Lower lobe of right lung (tissue), 2 donors: ENCODE measurements at regions not wholly inside any gene's neighbourhood (a gene's known extent, or its start where the extent isn't known, plus 50 kb on each side); places are given as distances from the start of the nearest gene placed in this dataset.

Experiments
- ATAC-seq, 2 donors: fragments of 200-7000 bp; cut with Tn5 transposase; one replicate each; pipeline ENCODE4 v1.9.1; 2020 to 2022; ENCODE audit warnings: mild to moderate bottlenecking in 2 of 2, moderate library complexity in 2 of 2
- DNase-seq: peaks from one replicate; pipeline ENCODE4 v3.0.0-alpha.2; 2020
- H3K27ac ChIP-seq: fragments of 200-600 bp; one replicate; pipeline ENCODE4 v1.8.0; 2022
- H3K27me3 ChIP-seq: fragments of 200-600 bp; one replicate; pipeline ENCODE4 v1.8.0; 2022; ENCODE audit warnings: low read depth
- H3K36me3 ChIP-seq: fragments of 200-600 bp; one replicate; pipeline ENCODE4 v1.8.0; 2022; ENCODE audit warnings: mild to moderate bottlenecking
- H3K4me1 ChIP-seq: fragments of 200-600 bp; one replicate; pipeline ENCODE4 v1.8.0; 2022
- H3K4me3 ChIP-seq: fragments of 200-600 bp; one replicate; pipeline ENCODE4 v1.8.0; 2022; ENCODE audit warnings: mild to moderate bottlenecking
- H3K9me3 ChIP-seq: fragments of 200-600 bp; one replicate; pipeline ENCODE4 v1.8.0; 2022
- intact Hi-C: fragments of 100-400 bp; cut with DNase I; formaldehyde crosslinking; loops from one replicate; pipeline ENCODE4 v1.11.0; 2022
- TF ChIP-seq, protein P1 (sequence below): fragments of 200-600 bp; IDR thresholded peaks from one replicate; pipeline ENCODE4 v1.8.0; 2022; ENCODE audit warnings: antibody characterized with exemption, mild to moderate bottlenecking
- donor health status: DM: no; HTN: yes; CAD: no; lungs with severe emphysema.

DNA sequence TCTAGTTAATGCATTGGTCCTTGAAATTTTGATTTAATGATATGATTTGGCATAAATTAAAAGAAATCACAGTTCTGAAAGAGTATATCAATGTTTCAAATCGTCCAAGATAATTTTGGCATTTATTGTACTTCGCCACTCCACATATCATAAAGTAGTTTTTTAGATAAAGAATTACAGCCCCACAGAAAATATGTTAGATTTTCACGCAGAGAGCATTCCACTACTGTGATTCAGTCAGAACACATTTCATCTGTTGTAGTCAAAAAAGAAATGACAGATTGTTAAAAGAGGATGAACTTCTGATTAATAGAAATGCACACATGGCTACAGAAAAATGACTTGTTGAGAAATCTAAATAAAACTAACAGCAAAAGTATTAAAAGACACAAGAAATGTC, 1063.5 kb upstream of the LRRN3 start:
- TF ChIP-seq, protein P1, sequence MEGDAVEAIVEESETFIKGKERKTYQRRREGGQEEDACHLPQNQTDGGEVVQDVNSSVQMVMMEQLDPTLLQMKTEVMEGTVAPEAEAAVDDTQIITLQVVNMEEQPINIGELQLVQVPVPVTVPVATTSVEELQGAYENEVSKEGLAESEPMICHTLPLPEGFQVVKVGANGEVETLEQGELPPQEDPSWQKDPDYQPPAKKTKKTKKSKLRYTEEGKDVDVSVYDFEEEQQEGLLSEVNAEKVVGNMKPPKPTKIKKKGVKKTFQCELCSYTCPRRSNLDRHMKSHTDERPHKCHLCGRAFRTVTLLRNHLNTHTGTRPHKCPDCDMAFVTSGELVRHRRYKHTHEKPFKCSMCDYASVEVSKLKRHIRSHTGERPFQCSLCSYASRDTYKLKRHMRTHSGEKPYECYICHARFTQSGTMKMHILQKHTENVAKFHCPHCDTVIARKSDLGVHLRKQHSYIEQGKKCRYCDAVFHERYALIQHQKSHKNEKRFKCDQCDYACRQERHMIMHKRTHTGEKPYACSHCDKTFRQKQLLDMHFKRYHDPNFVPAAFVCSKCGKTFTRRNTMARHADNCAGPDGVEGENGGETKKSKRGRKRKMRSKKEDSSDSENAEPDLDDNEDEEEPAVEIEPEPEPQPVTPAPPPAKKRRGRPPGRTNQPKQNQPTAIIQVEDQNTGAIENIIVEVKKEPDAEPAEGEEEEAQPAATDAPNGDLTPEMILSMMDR = no peak
- intact Hi-C loops = no loop called here
- no peak for ATAC-seq

DNA sequence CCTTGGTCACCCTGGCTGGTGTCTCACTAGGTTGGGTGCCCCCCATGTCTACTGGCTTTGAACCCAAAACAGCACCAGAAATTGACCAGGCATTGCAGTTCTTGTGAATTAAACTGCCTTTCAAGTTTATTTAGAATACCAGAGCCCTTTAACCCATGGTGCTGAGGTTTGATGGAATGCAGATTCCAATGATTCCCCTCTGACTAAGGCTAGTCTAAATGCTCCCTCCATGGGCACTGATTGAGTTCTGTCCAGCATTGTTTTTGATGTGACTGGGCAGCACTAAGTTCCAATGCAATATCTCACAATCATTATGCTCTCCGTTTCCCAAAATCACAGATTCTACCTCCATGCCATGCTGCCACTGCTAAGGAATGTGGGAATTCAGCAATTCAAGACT, 1047.4 kb upstream of the LRRN3 start:
- no peaks in the 10 kb centered on the region for H3K27me3 ChIP-seq
- DNase-seq = no peak
- ATAC-seq = no peak
- H3K9me3 ChIP-seq = no peaks in the 10 kb centered on the region
- H3K4me3 ChIP-seq = no peak overlapping the region
- TF ChIP-seq, protein P1 = no peak
- H3K36me3 ChIP-seq = no peaks in the 10 kb centered on the region
- H3K4me1 ChIP-seq = no peaks in the 10 kb centered on the region
- no peak overlapping the region for H3K27ac ChIP-seq
- intact Hi-C loops = no loop called here

More for the DNA sequence above, 1063.5 kb upstream of the LRRN3 start:
- Histone ChIP-seq H3K4me1 (no peaks in the 10 kb centered on the region), H3K9me3 (no peaks in the 10 kb centered on the region), H3K27me3 (no peaks in the 10 kb centered on the region), H3K36me3 (no peaks in the 10 kb centered on the region), H3K27ac (no peak overlapping the region), H3K4me3 (no peak overlapping the region)
- no peak for DNase-seq

DNA sequence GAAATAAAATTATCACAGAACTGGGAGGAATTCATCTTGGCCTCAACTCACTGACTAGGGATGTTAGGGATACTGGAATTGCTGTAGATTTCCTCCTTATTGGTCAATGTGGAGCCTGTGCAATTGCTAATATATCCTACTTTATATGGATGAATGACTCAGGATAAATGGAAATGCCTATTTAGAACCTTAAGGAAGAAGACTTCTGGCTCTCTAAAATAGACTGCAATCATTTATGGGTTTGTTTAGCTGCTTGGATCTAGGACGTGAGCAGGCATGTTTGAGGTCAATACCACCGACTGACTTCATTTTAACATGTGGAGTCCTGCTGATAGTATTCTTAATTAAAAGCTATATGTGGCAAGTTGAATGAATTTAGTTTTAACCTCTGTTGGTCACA, 1040.1 kb upstream of the LRRN3 start:
- no peak overlapping the region for H3K4me3 ChIP-seq
- TF ChIP-seq, protein P1 = no peak
- H3K27me3 ChIP-seq = no peaks in the 10 kb centered on the region
- no peak overlapping the region for H3K27ac ChIP-seq
- H3K36me3 ChIP-seq = no peaks in the 10 kb centered on the region
- ATAC-seq (no peak), DNase-seq (no peak)
- H3K9me3 ChIP-seq = no peaks in the 10 kb centered on the region
- no peaks in the 10 kb centered on the region for H3K4me1 ChIP-seq
- intact Hi-C loops = no loop called here

DNA sequence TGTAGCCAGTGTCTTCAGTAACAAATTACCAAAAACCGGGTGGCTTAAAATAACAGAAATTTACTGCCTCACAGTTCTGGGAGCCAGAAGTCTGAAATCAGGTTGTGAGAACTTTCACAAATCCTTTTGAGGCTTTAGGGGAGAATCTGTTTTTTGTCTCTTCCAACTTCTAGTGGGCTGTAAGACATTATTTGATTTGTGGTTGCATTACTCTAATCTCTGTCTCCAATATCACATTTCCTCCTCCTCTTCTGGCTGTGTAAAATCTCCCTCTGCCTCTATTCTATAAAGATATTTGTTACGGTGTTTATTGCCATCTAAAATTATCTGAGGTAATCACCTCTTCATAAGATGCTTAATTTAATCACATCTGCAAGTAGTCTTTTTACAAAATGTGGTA, 1039.6 kb upstream of the LRRN3 start:
- no peak overlapping the region for H3K27ac ChIP-seq
- ATAC-seq = no peak
- intact Hi-C loops = no loop called here
- no peak for DNase-seq
- no peaks in the 10 kb centered on the region for H3K27me3 ChIP-seq
- H3K36me3 ChIP-seq = no peaks in the 10 kb centered on the region
- H3K4me3 ChIP-seq = no peak overlapping the region
- H3K4me1 ChIP-seq = no peaks in the 10 kb centered on the region
- no peaks in the 10 kb centered on the region for H3K9me3 ChIP-seq
- TF ChIP-seq, protein P1 = no peak

DNA sequence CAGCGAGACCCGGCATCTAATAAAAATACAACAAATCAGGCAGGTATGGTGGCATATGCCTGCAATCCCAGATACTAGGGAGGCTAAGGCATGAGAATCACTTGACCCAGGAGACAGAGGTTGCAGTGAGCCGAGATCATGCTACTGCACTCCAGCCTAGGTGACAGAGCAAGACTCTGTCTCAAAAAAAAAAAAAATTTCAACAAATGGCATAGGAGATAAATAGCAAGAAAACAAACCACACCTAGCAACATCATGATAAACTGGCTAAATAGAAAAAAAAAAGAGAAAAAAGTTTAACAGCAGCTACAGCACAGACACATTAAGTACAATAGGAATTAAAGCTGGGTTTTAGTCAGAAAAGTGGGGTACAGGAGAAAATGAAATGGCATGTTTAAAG, 1034.6 kb upstream of the LRRN3 start:
- H3K9me3 ChIP-seq = no peaks in the 10 kb centered on the region
- intact Hi-C loops = no loop called here

More for the DNA sequence above, 1034.6 kb upstream of the LRRN3 start:
- H3K27ac ChIP-seq = no peak overlapping the region
- no peaks in the 10 kb centered on the region for H3K27me3 ChIP-seq
- DNase-seq = no peak
- no peaks in the 10 kb centered on the region for H3K36me3 ChIP-seq
- no peak overlapping the region for H3K4me3 ChIP-seq
- ATAC-seq = no peak
- no peaks in the 10 kb centered on the region for H3K4me1 ChIP-seq
- TF ChIP-seq, protein P1 = no peak
